Lower leg skin (tissue), 4 donors: ENCODE measurements at regions not wholly inside any gene's neighbourhood (a gene's known extent, or its start where the extent isn't known, plus 50 kb on each side); places are given as distances from the start of the nearest gene placed in this dataset.

ENCODE experiments used
- DNase-seq, 2 donors: peaks; one replicate each; pipeline ENCODE4 v3.0.0-alpha.2; 2019; ENCODE audit warnings: low spot score in 2 of 2
- H3K4me3 ChIP-seq: fragments of 200-600 bp; sonication (generic); 2 replicates; pipeline ENCODE4 v1.5.1; 2017; ENCODE audit warnings: mild to moderate bottlenecking, low read depth; ENCODE audit not compliant: poor library complexity, severe bottlenecking
- CTCF ChIP-seq, 3 donors: fragments of 450-650 bp; IDR thresholded peaks; one replicate each; pipeline ENCODE4 v1.5.1; 2016; ENCODE audit warnings: antibody characterized with exemption in 3 of 3, mild to moderate bottlenecking in 3 of 3, moderate library complexity in 2 of 3
- POLR2A ChIP-seq, 2 donors: fragments of 450-650 bp; IDR thresholded peaks; one replicate each; pipeline ENCODE4 v1.6.1; 2016 to 2017; ENCODE audit warnings: antibody characterized with exemption in 2 of 2, mild to moderate bottlenecking in 1 of 2, moderate library complexity in 1 of 2
- WGBS, 2 donors: methylation state at CpG; one replicate each; pipeline ENCODE4 v1.1.5; 2018; 5-methylcytosine and 5-hydroxymethylcytosine counted together
- intact Hi-C: fragments of 100-400 bp; cut with DNase I; formaldehyde crosslinking; loops from one replicate; pipeline ENCODE4 v1.15.0; 2023; ENCODE audit warnings: low total_unique reads

DNA sequence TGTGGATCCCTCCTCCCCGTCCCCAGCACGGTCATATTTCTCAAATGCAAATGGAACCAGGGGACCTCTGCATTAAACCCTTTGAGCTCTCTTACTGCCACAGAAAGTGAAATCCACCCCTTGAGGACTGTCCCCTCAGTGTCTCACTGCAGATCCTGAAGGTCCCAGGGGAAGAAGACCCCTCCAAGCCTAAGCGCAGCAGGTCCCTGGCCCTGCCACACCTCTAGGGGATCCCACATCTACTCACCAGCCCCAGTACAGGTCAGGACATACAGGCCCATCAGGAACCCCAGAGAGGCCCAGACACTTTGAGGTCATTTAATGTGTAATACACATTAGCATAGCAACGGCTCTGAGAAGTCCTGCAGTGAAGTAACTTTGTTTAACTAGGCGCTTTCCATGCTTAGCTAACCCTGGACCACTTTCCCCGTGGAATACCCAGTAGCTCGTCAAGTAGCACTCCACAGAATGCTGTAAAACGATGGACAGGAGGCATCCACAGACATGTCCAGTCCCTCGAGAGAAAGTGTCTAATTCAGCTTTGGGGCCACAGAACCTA, 54.7 kb upstream of the ALDH1B1 start:
- intact Hi-C loops = no loop called here
- no peak for TF ChIP-seq CTCF (IDR thresholded peaks at IDR 0.05)
- DNase-seq = no peak
- 69 to 85% methylated on average over 9 of the region's 9 CpGs for WGBS, 2 donors
- H3K4me3 ChIP-seq = no peak overlapping the region

DNA sequence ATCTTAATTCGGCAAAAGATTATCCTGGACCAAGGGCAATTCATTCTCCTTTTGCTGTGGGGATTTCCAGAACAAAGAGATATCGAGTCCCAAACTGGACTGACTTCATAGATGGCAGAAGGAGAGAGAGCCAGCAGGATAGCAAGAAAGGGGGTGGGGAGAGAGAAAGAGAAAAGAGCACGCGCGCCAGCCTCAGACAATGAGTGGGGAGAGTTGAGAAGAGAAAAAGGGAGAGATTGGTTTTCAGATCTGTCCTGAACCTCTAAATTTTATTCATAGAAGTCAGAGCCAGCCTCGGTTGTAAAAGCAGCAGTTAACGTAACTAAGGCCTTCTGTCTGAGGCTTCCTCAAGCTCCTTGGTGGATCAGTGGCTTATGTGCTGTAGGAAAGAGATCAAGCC, 55.3 kb upstream of the ALDH1B1 start:
- no peak for TF ChIP-seq CTCF (IDR thresholded peaks at IDR 0.05)
- TF ChIP-seq POLR2A (IDR thresholded peaks at IDR 0.05) = no peak
- no peak for DNase-seq
- no peak overlapping the region for H3K4me3 ChIP-seq
- WGBS, 2 donors = 62 to 63% methylated on average over 7 of the region's 7 CpGs
- intact Hi-C loops = no loop called here

DNA sequence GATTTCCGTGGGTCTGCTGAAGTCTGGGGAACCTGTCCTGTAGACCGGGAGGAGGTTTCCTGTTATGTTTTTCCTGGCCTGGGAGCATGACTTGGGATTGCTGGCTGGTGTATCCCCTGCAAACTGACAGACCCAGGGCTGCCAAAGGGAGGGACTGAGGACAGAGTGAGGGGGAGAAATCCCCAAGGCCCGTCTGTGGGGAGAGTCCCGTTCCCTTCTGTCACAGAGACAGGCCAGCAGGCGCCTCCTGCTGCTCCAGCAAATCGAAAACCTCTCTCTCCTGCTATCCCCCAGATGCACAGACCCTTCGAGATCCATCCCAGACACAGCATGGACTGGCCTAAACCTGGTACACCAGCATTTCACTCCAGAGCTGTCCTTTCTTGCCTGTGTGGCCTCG, 56.2 kb upstream of the ALDH1B1 start:
- H3K4me3 ChIP-seq = no peak overlapping the region
- TF ChIP-seq POLR2A (IDR thresholded peaks at IDR 0.05) = no peak
- TF ChIP-seq CTCF (IDR thresholded peaks at IDR 0.05) = no peak
- intact Hi-C loops = no loop called here
- no peak for DNase-seq
- WGBS, 2 donors = 52 to 72% methylated on average over 8 of the region's 8 CpGs

GRCh38 chr9:38335686-38336085, 56.8 kb upstream of the ALDH1B1 start:
- intact Hi-C loops = no loop called here
- no peak overlapping the region for H3K4me3 ChIP-seq
- WGBS, 2 donors = 74 to 82% methylated on average over 1 of the region's 1 CpG
- DNase-seq = no peak
- TF ChIP-seq CTCF (IDR thresholded peaks at IDR 0.05) = no peak
- no peak for TF ChIP-seq POLR2A (IDR thresholded peaks at IDR 0.05)

DNA sequence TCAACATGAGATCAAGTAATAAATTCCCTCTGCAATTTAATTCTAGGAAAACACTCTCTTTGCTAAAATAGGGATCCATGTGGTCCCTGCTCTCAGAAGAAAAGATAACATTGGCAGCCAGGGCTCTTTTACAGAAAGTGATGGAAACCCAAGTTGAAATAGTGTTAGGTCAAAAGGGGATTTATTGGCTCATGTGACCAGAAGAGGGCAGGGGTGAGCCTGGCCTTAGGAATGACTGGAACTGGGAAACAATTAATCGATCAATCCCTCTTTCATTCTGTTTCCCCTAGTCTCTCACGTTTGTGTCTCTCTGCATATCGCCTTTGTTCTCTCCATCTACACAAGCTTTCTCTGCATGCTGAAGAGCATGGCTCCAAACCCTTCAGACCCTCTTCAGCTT, 58.3 kb upstream of the ALDH1B1 start:
- 59 to 71% methylated on average over 3 of the region's 3 CpGs for WGBS, 2 donors
- TF ChIP-seq CTCF (IDR thresholded peaks at IDR 0.05) (no peak), POLR2A (IDR thresholded peaks at IDR 0.05) (no peak)
- intact Hi-C loops = no loop called here
- no peak overlapping the region for H3K4me3 ChIP-seq
- no peak for DNase-seq

GRCh38 chr9:38333047-38333446, 59.5 kb upstream of the ALDH1B1 start:
- TF ChIP-seq POLR2A (IDR thresholded peaks at IDR 0.05) (no peak), CTCF (IDR thresholded peaks at IDR 0.05) (no peak)
- WGBS, 2 donors = 75 to 81% methylated on average over 5 of the region's 5 CpGs
- H3K4me3 ChIP-seq = no peak overlapping the region
- DNase-seq = no peak
- intact Hi-C loops = no loop called here
